ENCODE measurements at regions not wholly inside any gene's neighbourhood (a gene's known extent, or its start where the extent isn't known, plus 50 kb on each side); places are given as distances from the start of the nearest gene placed in this dataset.

- Histone ChIP-seq H3K4me1 (ENCODE audit: control insufficient read depth in 1 of 2, low read depth in 2 of 2) (no peaks in the 10 kb centered on the region), H3K9me3 (no peaks in the 10 kb centered on the region), H3K4me3 (no peak overlapping the region), H3K36me3 (no peaks in the 10 kb centered on the region), H3K27ac (no peak overlapping the region), H3K27me3 (replicated peaks; ENCODE audit: insufficient read depth) (no peaks in the 10 kb centered on the region)
- no peak for TF ChIP-seq CTCF (IDR thresholded peaks at IDR 0.05)
- ATAC-seq (ENCODE audit: insufficient number of reproducible peaks, low FRiP score, low read depth) (no peak), DNase-seq (ENCODE audit: low spot score) (no peak)
Observed at GRCh38 chr1:216866714-216867113, 143.5 kb upstream of the ESRRG start.

GRCh38 chr1:216855810-216856209 is 132.6 kb upstream of the ESRRG start:
- H3K4me3 ChIP-seq = no peak overlapping the region
- no peaks in the 10 kb centered on the region for H3K36me3 ChIP-seq
- no peaks in the 10 kb centered on the region for H3K9me3 ChIP-seq
- no peaks in the 10 kb centered on the region for H3K27me3 ChIP-seq (replicated peaks; ENCODE audit: insufficient read depth)
- no peak overlapping the region for H3K27ac ChIP-seq
- no peaks in the 10 kb centered on the region for H3K4me1 ChIP-seq (ENCODE audit: control insufficient read depth in 1 of 2, low read depth in 2 of 2)
- ATAC-seq (ENCODE audit: insufficient number of reproducible peaks, low FRiP score, low read depth) = no peak
- no peak for DNase-seq (ENCODE audit: low spot score)
- TF ChIP-seq CTCF (IDR thresholded peaks at IDR 0.05) = no peak

- TF ChIP-seq CTCF (IDR thresholded peaks at IDR 0.05) = no peak
- Histone ChIP-seq H3K27ac (no peak overlapping the region), H3K36me3 (no peaks in the 10 kb centered on the region), H3K27me3 (replicated peaks; ENCODE audit: insufficient read depth) (no peaks in the 10 kb centered on the region), H3K4me1 (ENCODE audit: control insufficient read depth in 1 of 2, low read depth in 2 of 2) (no peaks in the 10 kb centered on the region), H3K4me3 (no peak overlapping the region), H3K9me3 (no peaks in the 10 kb centered on the region)
- DNase-seq (ENCODE audit: low spot score) = no peak
- no peak for ATAC-seq (ENCODE audit: insufficient number of reproducible peaks, low FRiP score, low read depth)
Observed at GRCh38 chr1:216854836-216855484, 131.7 kb upstream of the ESRRG start.

- ATAC-seq (ENCODE audit: insufficient number of reproducible peaks, low FRiP score, low read depth) = no peak
- H3K36me3 ChIP-seq = no peaks in the 10 kb centered on the region
- no peak for DNase-seq (ENCODE audit: low spot score)
- no peak overlapping the region for H3K27ac ChIP-seq
- H3K4me1 ChIP-seq (ENCODE audit: control insufficient read depth in 1 of 2, low read depth in 2 of 2) = no peaks in the 10 kb centered on the region
- TF ChIP-seq CTCF (IDR thresholded peaks at IDR 0.05) = no peak
- H3K9me3 ChIP-seq = no peaks in the 10 kb centered on the region
- H3K4me3 ChIP-seq = no peak overlapping the region
- no peaks in the 10 kb centered on the region for H3K27me3 ChIP-seq (replicated peaks; ENCODE audit: insufficient read depth)
Observed at GRCh38 chr1:216851073-216851472, 127.8 kb upstream of the ESRRG start.

GRCh38 chr1:216849146-216849545 is 125.9 kb upstream of the ESRRG start:
- TF ChIP-seq CTCF (IDR thresholded peaks at IDR 0.05) = no peak
- no peaks in the 10 kb centered on the region for H3K36me3 ChIP-seq
- H3K27ac ChIP-seq = no peak overlapping the region
- H3K9me3 ChIP-seq = no peaks in the 10 kb centered on the region
- DNase-seq (ENCODE audit: low spot score) = no peak
- H3K4me3 ChIP-seq = no peak overlapping the region
- ATAC-seq (ENCODE audit: insufficient number of reproducible peaks, low FRiP score, low read depth) = no peak
- H3K4me1 ChIP-seq (ENCODE audit: control insufficient read depth in 1 of 2, low read depth in 2 of 2) = no peaks in the 10 kb centered on the region
- H3K27me3 ChIP-seq (replicated peaks; ENCODE audit: insufficient read depth) = no peaks in the 10 kb centered on the region

All from thoracic aorta (tissue), 2 donors.